PC-3 (cell line): ENCODE measurements at regions not wholly inside any gene's neighbourhood (a gene's known extent, or its start where the extent isn't known, plus 50 kb on each side); places are given as distances from the start of the nearest gene placed in this dataset.
"Not testable (repeated sequence)": the region's sequence is repeated elsewhere in the genome, so short reads cannot be mapped to it uniquely, and the experiment has no call there.

Experiments used
- ATAC-seq: fragments of 200-7000 bp; cut with Tn5 transposase; 2 replicates; pipeline ENCODE4 v1.9.1; 2020; ENCODE audit warnings: mild to moderate bottlenecking, moderate library complexity
- BruUV-seq: library from RNA; stranded (reverse); fragments of 400-500 nt; replicated peaks from 2 replicates; lab custom pipeline; 2021; lab: Mats Ljungman, UMichigan
- CTCF ChIA-PET: fragments of 300-600 bp; sonication (Branson Sonifier 250); formaldehyde crosslinking; loops from one replicate; lab custom pipeline; 2022; ENCODE audit warnings: antibody characterized with exemption; lab: Charles Lee
- POLR2A ChIA-PET: fragments of 300-600 bp; sonication (Branson Sonifier 250); formaldehyde crosslinking; loops from one replicate; lab custom pipeline; 2022; ENCODE audit warnings: antibody characterized with exemption; ENCODE audit not compliant: unreplicated experiment; lab: Charles Lee
- DNase-seq: peaks from one replicate; pipeline ENCODE4 v3.0.0-alpha.2; 2015
- H2AFZ ChIP-seq: fragments of 300-600 bp; sonication (generic); 2 replicates; pipeline ENCODE4 v1.6.0; 2016; ENCODE audit warnings: antibody characterized with exemption, low read length
- H3F3A ChIP-seq: fragments of 300-600 bp; sonication (generic); one replicate; pipeline ENCODE4 v1.6.0; 2017; ENCODE audit warnings: antibody characterized with exemption, low read length, control low read depth, mild to moderate bottlenecking; ENCODE audit not compliant: unreplicated experiment
- H3K27ac ChIP-seq: fragments of 300-600 bp; sonication (generic); 2 replicates; pipeline ENCODE4 v1.5.1; 2016; ENCODE audit warnings: mild to moderate bottlenecking, low read length
- H3K27me3 ChIP-seq: fragments of 300-600 bp; sonication (generic); 2 replicates; pipeline ENCODE4 v1.6.1; 2016; ENCODE audit warnings: low read length, mixed read lengths
- H3K36me3 ChIP-seq: fragments of 300-600 bp; sonication (generic); 2 replicates; pipeline ENCODE4 v1.6.1; 2016; ENCODE audit warnings: low read depth, mixed run types, low read length, mixed read lengths
- H3K4me1 ChIP-seq: fragments of 300-600 bp; sonication (generic); 2 replicates; pipeline ENCODE4 v1.5.1; 2016; ENCODE audit warnings: low read length; ENCODE audit not compliant: insufficient read depth
- H3K4me2 ChIP-seq: fragments of 300-600 bp; sonication (generic); 2 replicates; pipeline ENCODE4 v1.6.0; 2016; ENCODE audit warnings: low read length
- H3K4me3 ChIP-seq: fragments of 300-600 bp; sonication (generic); 2 replicates; pipeline ENCODE4 v1.5.1; 2016; ENCODE audit warnings: mild to moderate bottlenecking, low read length, mixed read lengths
- H3K79me2 ChIP-seq: fragments of 300-600 bp; sonication (generic); 2 replicates; pipeline ENCODE4 v1.6.1; 2017; ENCODE audit warnings: low read length, mixed read lengths
- H3K9ac ChIP-seq: fragments of 300-600 bp; sonication (generic); 2 replicates; pipeline ENCODE4 v1.6.0; 2016; ENCODE audit warnings: mild to moderate bottlenecking, low read length
- H3K9me2 ChIP-seq: fragments of 300-600 bp; sonication (generic); replicated peaks from 2 replicates; pipeline ENCODE4 v1.6.1; 2016; ENCODE audit warnings: mixed run types, low read length, mixed read lengths
- H3K9me3 ChIP-seq: fragments of 300-600 bp; sonication (generic); 2 replicates; pipeline ENCODE4 v1.6.1; 2016; ENCODE audit warnings: low read length, mixed read lengths
- H4K20me1 ChIP-seq: fragments of 300-600 bp; sonication (generic); 2 replicates; pipeline ENCODE4 v1.6.1; 2016; ENCODE audit warnings: low read length, mixed read lengths
- EZH2 ChIP-seq: fragments of 300-600 bp; sonication (generic); IDR thresholded peaks from one replicate; pipeline ENCODE4 v1.6.1; 2017; ENCODE audit warnings: antibody characterized with exemption, mild to moderate bottlenecking, low read length; ENCODE audit not compliant: unreplicated experiment
- EZH2phosphoT487 ChIP-seq: fragments of 300-600 bp; sonication (generic); IDR thresholded peaks from 2 replicates; pipeline ENCODE4 v1.6.1; 2018; ENCODE audit warnings: mild to moderate bottlenecking, antibody characterized with exemption, low read length, borderline replicate concordance
- intact Hi-C: fragments of 100-400 bp; cut with micrococcal nuclease; formaldehyde crosslinking; loops from 2 replicates; pipeline ENCODE4 v1.9.0; 2023
- TF ChIP-seq, protein P1 (sequence below): fragments of 300-600 bp; sonication (generic); conservative IDR thresholded peaks from 2 replicates; pipeline ENCODE4 v1.5.1; 2017; ENCODE audit warnings: antibody characterized with exemption, low read depth, mild to moderate bottlenecking, low read length

DNA sequence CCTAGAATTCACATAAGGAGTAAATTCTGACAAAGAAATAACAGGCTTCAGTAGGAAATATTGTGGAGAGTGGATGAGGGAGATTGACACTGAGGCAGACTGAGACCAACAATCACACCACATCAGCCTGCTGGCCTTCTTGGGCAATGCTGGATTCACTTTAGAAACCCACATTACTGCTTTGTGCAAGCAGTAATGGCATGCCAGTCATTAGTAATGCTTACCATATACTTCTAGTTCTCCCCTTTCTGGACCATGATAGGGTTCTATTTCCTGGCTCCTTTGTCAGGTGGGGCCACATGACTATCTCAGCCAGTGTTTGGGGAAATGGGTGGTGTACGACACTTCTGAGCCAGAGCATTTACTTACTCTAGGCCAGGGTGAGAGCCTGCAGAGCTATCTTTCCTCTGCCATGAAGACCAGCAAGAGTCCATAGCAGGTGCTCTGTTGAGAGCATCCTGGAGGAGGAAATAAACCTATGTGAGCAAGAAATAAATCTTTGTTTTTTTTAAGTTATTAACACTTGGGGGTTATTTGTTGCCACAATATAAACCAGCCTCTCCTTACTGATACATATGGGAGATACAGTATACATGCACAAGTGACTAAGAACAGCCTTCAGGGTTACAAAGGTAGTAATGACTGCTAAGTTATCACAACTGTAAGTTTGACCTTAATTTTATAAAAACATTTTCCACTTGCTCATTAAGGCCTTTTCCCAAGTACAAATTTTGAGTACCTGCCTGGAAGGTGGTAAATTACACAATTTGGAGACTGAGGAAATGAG is 89.3 kb upstream of the TANK start:
- no peak overlapping the region for H3K9ac ChIP-seq
- no peaks in the 10 kb centered on the region for H3K4me1 ChIP-seq
- no peaks in the 10 kb centered on the region for H3K36me3 ChIP-seq
- H3K4me3 ChIP-seq: no peak overlapping the region
- no peak for ATAC-seq
- TF ChIP-seq, protein P1, sequence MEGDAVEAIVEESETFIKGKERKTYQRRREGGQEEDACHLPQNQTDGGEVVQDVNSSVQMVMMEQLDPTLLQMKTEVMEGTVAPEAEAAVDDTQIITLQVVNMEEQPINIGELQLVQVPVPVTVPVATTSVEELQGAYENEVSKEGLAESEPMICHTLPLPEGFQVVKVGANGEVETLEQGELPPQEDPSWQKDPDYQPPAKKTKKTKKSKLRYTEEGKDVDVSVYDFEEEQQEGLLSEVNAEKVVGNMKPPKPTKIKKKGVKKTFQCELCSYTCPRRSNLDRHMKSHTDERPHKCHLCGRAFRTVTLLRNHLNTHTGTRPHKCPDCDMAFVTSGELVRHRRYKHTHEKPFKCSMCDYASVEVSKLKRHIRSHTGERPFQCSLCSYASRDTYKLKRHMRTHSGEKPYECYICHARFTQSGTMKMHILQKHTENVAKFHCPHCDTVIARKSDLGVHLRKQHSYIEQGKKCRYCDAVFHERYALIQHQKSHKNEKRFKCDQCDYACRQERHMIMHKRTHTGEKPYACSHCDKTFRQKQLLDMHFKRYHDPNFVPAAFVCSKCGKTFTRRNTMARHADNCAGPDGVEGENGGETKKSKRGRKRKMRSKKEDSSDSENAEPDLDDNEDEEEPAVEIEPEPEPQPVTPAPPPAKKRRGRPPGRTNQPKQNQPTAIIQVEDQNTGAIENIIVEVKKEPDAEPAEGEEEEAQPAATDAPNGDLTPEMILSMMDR: no peak
- TF ChIP-seq EZH2phosphoT487 (no peak), EZH2 (no peak)
- DNase-seq: no peak
- H3K27me3 ChIP-seq: no peaks in the 10 kb centered on the region
- no peaks in the 10 kb centered on the region for H3K79me2 ChIP-seq
- ChIA-PET POLR2A (no interaction called here), CTCF (no interaction called here)
- no peaks in the 10 kb centered on the region for H3F3A ChIP-seq
- no peak overlapping the region for H2AFZ ChIP-seq
- H3K9me3 ChIP-seq: no peaks in the 10 kb centered on the region
- no peak overlapping the region for H3K4me2 ChIP-seq
- intact Hi-C loops: no loop called here
- H3K9me2 ChIP-seq: no peaks in the 10 kb centered on the region
- no peak overlapping the region for H3K27ac ChIP-seq
- no peaks in the 10 kb centered on the region for H4K20me1 ChIP-seq
- no TSS peak for BruUV-seq

DNA sequence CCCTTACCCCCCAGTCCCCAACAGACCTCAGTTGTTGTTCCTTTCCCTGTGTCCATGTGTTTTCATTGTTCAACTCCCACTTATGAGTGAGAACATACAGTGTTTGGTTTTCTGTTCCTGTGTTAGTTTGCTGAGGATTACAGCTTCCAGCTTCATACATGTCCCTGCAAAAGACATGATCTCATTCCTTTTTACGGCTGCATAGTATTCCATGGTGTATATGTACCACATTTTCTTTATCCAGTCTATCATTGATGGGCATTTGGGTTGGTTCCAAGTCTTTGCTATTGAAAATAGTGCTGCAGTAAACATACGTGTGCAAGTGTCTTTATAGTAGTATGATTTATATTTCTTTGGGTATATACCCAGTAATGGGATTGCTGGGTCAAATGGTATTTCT is 87.8 kb upstream of the TANK start:
- H3K4me3 ChIP-seq, H3K27me3 ChIP-seq, H3K79me2 ChIP-seq, H3K36me3 ChIP-seq, POLR2A ChIA-PET, H3K4me2 ChIP-seq, H3K9ac ChIP-seq, ATAC-seq, H3K4me1 ChIP-seq, H3K27ac ChIP-seq, H3K9me2 ChIP-seq, CTCF ChIA-PET, H3F3A ChIP-seq, H3K9me3 ChIP-seq, H4K20me1 ChIP-seq, intact Hi-C loops, BruUV-seq, DNase-seq, H2AFZ ChIP-seq: not testable (repeated sequence)

DNA sequence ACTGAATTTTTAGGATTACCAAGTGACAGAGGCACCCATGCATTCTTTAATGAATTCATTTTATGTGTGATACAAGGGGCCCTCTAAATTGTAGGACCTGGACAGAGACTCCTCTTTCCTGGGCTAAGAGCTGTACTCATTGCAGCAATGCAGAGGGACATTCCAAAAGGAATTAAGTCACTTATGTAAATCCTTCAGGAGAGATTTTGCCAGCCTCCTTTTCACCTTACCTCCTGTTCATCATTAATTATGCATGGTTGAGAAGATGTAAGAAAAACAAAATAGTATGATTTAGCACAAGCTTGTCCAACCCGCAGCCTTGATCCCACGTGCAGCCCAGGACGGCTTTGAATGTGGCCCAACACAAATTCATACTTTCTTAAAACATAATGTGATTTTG is 84.5 kb upstream of the TANK start:
- no peak overlapping the region for H2AFZ ChIP-seq
- peaks cover 10% of the 10 kb centered on the region; the same call in 1 of the 2 replicates for H3K4me1 ChIP-seq
- no peak for DNase-seq
- no peaks in the 10 kb centered on the region for H3K9me3 ChIP-seq
- no peaks in the 10 kb centered on the region for H3K27me3 ChIP-seq
- ATAC-seq: no peak
- intact Hi-C loops: no loop called here
- TF ChIP-seq EZH2phosphoT487: no peak
- TF ChIP-seq, protein P1: no peak
- POLR2A ChIA-PET: no interaction called here
- H3K4me2 ChIP-seq: no peak overlapping the region
- no peaks in the 10 kb centered on the region for H3F3A ChIP-seq
- H3K79me2 ChIP-seq: no peaks in the 10 kb centered on the region
- no TSS peak for BruUV-seq
- H4K20me1 ChIP-seq: no peaks in the 10 kb centered on the region
- CTCF ChIA-PET: no interaction called here
- H3K27ac ChIP-seq: no peak overlapping the region
- H3K36me3 ChIP-seq: no peaks in the 10 kb centered on the region
- no peaks in the 10 kb centered on the region for H3K9me2 ChIP-seq
- no peak overlapping the region for H3K9ac ChIP-seq
- no peak overlapping the region for H3K4me3 ChIP-seq
